ENCODE measurements at regions not wholly inside any gene's neighbourhood (a gene's known extent, or its start where the extent isn't known, plus 50 kb on each side); places are given as distances from the start of the nearest gene placed in this dataset.

DNA sequence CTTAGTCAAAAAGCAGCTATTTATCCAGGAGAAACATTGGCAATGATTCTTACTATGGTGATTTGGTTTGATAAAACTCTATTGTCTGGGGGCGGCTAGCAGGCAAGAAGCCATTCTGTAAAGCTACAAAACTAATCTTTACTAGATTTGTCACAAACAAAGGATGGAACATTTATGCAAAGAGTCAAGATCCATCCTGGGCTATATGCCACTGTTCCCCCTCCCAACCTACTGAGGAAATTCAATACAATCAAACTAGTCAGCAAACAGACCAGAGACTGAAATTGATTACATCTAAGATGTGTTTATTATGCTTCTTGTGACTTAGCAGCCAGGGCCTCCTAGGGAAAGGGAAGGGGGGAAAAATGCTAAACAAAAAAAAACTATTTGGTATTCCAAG is 397.6 kb downstream of the GPAM start:
- TF ChIP-seq, protein P1, sequence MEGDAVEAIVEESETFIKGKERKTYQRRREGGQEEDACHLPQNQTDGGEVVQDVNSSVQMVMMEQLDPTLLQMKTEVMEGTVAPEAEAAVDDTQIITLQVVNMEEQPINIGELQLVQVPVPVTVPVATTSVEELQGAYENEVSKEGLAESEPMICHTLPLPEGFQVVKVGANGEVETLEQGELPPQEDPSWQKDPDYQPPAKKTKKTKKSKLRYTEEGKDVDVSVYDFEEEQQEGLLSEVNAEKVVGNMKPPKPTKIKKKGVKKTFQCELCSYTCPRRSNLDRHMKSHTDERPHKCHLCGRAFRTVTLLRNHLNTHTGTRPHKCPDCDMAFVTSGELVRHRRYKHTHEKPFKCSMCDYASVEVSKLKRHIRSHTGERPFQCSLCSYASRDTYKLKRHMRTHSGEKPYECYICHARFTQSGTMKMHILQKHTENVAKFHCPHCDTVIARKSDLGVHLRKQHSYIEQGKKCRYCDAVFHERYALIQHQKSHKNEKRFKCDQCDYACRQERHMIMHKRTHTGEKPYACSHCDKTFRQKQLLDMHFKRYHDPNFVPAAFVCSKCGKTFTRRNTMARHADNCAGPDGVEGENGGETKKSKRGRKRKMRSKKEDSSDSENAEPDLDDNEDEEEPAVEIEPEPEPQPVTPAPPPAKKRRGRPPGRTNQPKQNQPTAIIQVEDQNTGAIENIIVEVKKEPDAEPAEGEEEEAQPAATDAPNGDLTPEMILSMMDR (IDR thresholded peaks at IDR 0.05; ENCODE audit: extremely low read depth in 1 of 2, insufficient read depth in 1 of 2, low read depth in 1 of 2, low read length in 2 of 2): no peak
- no peak for TF ChIP-seq FOS (IDR thresholded peaks at IDR 0.05; ENCODE audit: borderline replicate concordance, insufficient read depth, low read length)
- no peak for TF ChIP-seq EZH2 (IDR thresholded peaks at IDR 0.05; ENCODE audit: borderline replicate concordance, low read depth, low read length, severe bottlenecking)
- TF ChIP-seq POLR2A (IDR thresholded peaks at IDR 0.05; ENCODE audit: low read depth, low read length): no peak
- TF ChIP-seq, protein P2, sequence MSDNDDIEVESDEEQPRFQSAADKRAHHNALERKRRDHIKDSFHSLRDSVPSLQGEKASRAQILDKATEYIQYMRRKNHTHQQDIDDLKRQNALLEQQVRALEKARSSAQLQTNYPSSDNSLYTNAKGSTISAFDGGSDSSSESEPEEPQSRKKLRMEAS (IDR thresholded peaks at IDR 0.05; ENCODE audit: insufficient read depth, insufficient read length): no peak
- no peak for TF ChIP-seq POLR2AphosphoS5 (IDR thresholded peaks at IDR 0.05; ENCODE audit: insufficient read depth, low read depth, low read length)
- no peak for TF ChIP-seq GATA2 (IDR thresholded peaks at IDR 0.05; ENCODE audit: insufficient read depth, insufficient read length, low read depth, low read length)

Data from endothelial cell of umbilical vein (primary cell).